Activated CD8-positive, alpha-beta memory T cell treated with anti-CD3 and anti-CD28 coated beads for 4 hours (primary cell): ENCODE measurements at regions not wholly inside any gene's neighbourhood (a gene's known extent, or its start where the extent isn't known, plus 50 kb on each side); places are given as distances from the start of the nearest gene placed in this dataset.
"Not testable (repeated sequence)": the region's sequence is repeated elsewhere in the genome, so short reads cannot be mapped to it uniquely, and the experiment has no call there.

Experiments
- DNase-seq, 2 donors: peaks; one replicate each; pipeline ENCODE4 v3.0.0-alpha.2; 2020; ENCODE audit warnings: low read depth in 2 of 2

- no peak for DNase-seq
Observed at GRCh38 chr6:144920391-144920961, 635.3 kb downstream of the UTRN start.

- no peak for DNase-seq
Observed at GRCh38 chr6:144921206-144921975, 636.3 kb downstream of the UTRN start.

- no peak for DNase-seq
Observed at GRCh38 chr6:144922120-144922722, 637.1 kb downstream of the UTRN start.

- DNase-seq: not testable (repeated sequence)
Observed at GRCh38 chr6:144922771-144923490, 637.8 kb downstream of the UTRN start.

GRCh38 chr6:144923491-144923787 lies 638.3 kb downstream of the UTRN start:
- DNase-seq: not testable (repeated sequence)

GRCh38 chr6:144928847-144929246 lies 643.7 kb downstream of the UTRN start:
- no peak for DNase-seq

- DNase-seq: no peak
Observed at GRCh38 chr6:144929262-144929661, 644.1 kb downstream of the UTRN start.

GRCh38 chr6:144931172-144932035 lies 646.3 kb downstream of the UTRN start:
- DNase-seq: no peak

GRCh38 chr6:144932621-144933020 lies 647.5 kb downstream of the UTRN start:
- no peak for DNase-seq

GRCh38 chr6:144935181-144935580 lies 650.0 kb downstream of the UTRN start:
- no peak for DNase-seq

GRCh38 chr6:144935661-144936060 lies 650.5 kb downstream of the UTRN start:
- no peak for DNase-seq

GRCh38 chr6:144936764-144937163 lies 651.6 kb downstream of the UTRN start:
- no peak for DNase-seq

- DNase-seq: no peak
Observed at GRCh38 chr6:144939921-144940320, 654.8 kb downstream of the UTRN start.

GRCh38 chr6:144944106-144944505 lies 659.0 kb downstream of the UTRN start:
- DNase-seq: no peak

GRCh38 chr6:144947398-144947976 lies 662.4 kb downstream of the UTRN start:
- no peak for DNase-seq

- no peak for DNase-seq
Observed at GRCh38 chr6:144951730-144952437, 666.7 kb downstream of the UTRN start.

GRCh38 chr6:144952456-144953240 lies 667.5 kb downstream of the UTRN start:
- DNase-seq: no peak

- no peak for DNase-seq
Observed at GRCh38 chr6:144953552-144954240, 668.6 kb downstream of the UTRN start.

GRCh38 chr6:144954241-144954556 lies 669.1 kb downstream of the UTRN start:
- no peak for DNase-seq
